NCI-H128 (cell line): ENCODE measurements at regions not wholly inside any gene's neighbourhood (a gene's known extent, or its start where the extent isn't known, plus 50 kb on each side); places are given as distances from the start of the nearest gene placed in this dataset.

Source experiments
- DNase-seq: peaks from one replicate; lab custom pipeline; 2025; ENCODE audit not compliant: unreplicated experiment; lab: John Stamatoyannopoulos, UW

DNA sequence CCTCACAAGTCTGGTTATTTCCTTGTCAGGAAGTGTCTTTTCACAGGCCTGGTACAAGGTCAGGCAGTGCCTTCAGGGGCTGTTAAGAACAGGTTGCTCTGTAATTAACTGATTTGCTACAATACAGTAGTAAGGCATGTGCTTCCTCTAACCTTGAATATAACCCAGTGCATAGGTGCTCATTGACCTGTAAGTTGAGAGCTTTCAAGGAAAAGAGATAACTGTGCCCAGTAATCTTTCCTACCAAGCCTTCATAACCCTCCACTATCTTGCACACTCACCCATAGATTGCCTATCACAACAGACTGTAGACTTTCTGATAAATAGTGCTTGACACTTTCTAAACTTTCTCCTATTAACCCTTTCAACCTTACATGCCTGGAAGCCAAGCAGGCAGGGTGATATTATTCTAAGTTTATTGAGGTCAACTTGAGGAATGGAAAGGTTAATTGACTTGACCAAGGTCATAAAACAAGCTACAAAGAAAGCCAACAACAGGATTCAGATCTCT is 148.1 kb downstream of the PPARGC1A start:
- no peak for DNase-seq

DNA sequence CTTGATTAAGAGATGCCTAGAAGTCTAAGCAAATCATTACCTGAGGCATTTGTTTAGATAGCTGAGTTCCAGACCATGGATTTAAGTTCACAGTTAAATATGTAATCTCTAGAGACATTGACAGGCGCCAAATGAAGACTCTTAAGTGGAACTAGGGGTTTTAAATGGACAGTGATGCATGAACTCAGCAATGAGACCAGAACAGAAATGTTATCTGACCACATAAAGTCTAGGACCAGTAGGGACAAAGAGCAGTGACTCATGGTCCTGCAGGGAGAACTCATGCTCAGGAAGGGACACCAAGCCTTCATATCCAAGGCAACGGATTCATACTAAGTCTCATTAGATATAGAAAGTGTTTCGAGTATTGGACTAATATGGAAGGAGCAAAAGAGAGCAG is 152.3 kb downstream of the PPARGC1A start:
- no peak for DNase-seq

DNA sequence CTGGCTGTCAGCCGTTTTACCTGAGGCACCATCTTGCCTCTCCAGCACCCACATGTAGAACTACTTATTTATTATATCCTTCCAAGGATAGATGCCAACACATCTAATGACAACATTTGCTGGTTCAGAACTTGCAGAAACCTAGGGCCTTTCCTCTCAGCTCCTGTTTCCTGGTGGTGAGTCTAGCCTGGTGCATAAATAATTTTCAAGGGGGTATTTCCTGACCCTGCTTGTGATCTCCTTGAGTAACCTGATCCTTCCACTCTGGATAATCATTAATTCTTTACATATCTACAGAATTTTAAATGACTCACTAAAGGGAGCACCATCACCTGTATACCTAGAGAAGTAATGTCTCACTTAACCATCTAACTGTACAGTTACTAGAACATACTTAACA is 153.4 kb downstream of the PPARGC1A start:
- DNase-seq: no peak

DNA sequence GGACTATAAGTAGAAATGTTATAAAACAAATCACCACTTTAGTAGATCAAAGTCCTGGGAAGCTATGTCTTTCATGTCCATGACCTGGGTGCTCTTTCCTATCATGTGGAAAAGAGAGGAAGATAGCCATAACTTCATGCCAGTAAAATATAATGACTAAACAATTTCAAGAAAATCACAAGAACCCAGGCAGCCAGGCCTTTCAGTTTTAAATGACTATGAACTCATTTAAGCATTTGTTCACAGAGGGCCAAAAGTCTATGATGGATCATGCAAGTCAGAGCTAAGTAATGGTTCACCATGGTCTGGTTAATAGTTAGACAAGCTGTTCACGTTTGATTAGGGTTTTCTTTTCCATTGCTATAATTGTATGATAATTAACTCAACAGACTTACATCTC is 155.8 kb downstream of the PPARGC1A start:
- DNase-seq: no peak

DNA sequence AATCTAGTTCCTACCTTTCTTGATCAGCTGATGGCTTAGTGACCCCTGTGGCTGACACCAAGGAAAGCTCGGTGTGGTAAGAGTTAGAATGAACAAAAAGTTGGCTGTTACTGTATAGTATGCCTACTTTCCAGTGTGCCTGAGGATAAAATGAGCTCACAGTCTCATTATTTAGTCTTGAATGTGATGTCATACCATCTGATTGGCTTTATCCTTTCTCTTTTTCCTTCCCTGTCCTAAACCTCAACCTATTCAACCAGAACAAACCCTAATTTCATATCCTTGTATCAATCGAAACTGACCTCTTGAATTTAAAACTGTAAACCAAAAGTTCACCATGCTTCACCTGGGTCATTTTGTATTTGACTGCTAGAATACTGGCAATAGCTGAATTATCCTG is 156.4 kb downstream of the PPARGC1A start:
- DNase-seq: no peak

DNA sequence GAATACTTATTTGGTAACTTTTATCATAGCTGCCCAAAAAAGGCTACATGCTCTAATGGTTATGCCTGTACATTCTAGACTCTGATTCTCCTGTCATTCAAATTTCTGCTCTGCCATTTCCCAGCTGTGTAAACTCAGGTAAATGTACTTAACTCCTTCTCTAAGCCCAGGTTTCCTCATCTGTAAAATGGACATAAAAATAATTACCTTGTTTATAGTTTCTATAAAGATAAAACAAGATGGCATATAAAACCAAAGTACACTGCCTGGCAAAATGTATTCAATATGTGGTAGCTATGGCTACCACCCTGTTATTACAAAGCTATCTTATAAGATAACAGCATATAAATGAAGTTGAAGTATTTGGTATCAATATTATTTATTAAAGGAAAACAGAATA is 158.8 kb downstream of the PPARGC1A start:
- no peak for DNase-seq

DNA sequence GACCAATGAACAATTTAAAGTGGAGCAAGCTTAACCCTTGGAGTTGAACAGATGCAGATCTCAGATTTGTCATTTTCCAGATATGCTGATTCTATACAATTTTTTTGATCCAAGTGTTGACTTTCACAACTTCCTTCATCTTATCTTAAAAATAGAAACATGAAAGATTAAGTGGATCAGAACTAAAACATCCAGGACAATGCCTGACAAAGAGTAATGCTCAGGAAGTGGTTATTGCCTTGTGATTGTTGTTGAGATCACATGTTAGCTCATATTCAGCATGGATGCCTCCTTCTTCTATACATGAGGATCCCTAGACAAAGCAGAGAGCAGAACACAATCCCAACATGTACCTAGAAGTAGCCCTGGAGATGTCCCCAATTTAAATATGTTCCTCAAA is 160.9 kb downstream of the PPARGC1A start:
- DNase-seq: no peak

DNA sequence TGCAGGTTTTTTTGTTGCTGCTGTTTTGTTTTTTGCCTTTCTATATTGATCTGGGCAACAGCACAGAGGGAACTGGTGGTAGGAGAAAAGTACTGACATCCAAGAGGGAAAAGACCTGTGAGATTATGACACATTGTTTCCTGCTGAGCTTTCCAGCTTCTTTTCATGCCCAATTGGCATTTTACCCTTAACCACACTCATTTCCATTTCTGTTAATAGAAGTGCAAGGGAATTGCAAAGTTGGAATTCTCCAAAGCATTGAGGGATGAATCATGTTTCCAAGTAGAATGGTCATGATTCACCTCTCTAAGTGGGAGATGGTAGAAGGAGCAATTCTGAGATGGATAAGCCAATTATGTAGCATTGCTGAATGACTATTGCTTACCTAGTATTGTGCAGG is 161.5 kb downstream of the PPARGC1A start:
- DNase-seq: no peak

DNA sequence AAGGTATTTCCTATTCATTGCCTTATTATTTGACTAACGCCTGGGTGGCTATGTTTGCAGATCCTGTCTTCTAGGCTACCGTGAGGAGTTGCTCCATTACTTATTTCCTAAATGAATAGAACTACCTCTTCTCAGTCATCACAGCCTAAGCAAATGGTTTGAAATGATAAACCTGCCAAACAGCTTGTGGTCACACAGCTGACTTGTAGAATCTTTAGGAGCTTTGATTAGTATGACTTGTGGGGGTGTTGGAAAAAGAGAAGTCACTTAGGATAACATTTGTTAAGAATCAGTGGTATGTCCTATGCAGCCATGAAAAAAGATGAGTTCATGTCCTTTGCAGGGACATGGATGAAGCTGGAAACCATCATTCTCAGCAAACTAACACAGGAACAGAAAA is 169.3 kb downstream of the PPARGC1A start:
- DNase-seq: no peak

DNA sequence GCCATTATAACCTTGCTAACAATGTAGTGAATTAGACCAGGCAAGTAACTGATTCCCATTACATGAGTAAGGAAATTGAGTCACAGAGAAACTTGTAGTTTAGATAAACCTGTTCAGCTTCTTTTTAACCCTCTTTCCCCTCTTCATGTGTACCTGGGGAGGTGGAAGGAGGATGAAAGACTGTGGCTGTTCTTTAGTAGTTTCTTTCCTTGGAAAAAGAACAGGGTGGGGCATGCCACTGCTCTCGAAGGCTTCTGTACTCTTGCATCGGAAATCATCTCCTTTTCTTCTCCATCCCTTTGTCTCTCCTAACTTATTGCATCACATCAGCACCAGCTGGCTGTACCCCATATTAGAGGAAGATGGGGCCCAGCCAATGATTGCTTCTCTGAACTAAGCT is 171.4 kb downstream of the PPARGC1A start:
- no peak for DNase-seq

DNA sequence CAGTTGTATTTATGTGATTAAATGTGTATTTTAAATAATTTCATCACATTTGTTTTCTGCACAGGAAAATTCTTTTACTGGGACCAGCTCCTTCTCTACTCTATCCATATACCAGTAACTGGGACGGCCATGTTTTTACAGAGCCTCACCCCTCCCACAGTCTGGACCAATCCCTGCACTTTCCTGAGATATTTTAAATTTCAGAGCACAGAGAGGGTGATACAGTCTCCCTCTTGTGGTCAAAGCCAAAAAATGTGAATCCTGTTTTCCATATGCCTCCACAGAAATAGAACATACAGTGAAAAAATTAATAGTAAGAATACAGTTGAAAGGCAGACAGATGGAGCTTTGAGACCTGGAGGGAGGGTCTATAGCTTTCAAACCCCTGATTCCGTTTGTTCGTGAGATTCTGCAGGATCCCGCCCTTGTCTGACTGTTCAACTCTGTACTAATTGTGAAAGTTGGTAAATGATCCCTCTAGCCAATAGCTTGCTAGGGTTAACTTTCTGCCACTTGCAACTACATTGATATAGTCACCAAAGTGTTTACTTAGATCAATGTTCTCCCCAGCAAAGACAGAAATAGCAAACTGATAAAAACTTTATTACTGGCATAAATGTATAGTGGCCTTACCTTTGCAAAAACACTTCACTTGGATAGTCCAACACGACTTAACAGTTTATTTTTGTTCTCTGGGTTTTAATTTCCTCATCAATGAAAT is 172.2 kb downstream of the PPARGC1A start:
- no peak for DNase-seq

DNA sequence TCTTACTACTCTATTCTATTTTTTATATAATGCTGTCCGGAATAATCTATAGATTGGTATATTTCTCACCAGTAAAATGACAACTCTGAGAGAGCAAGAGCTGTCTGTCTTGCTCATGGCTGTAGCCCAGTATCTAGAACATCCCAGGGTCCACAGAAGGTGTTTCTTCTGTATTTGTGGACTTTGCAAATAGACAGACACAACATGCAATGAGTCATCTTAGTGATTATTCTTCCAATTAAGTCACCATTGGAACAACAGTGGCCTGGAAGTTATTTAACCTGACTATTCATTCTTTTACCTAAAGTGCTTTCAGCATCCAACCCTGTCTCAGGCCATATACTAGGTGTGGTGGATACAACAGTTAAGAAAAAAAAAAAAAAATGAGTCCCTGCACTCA is 179.5 kb downstream of the PPARGC1A start:
- DNase-seq: no peak

DNA sequence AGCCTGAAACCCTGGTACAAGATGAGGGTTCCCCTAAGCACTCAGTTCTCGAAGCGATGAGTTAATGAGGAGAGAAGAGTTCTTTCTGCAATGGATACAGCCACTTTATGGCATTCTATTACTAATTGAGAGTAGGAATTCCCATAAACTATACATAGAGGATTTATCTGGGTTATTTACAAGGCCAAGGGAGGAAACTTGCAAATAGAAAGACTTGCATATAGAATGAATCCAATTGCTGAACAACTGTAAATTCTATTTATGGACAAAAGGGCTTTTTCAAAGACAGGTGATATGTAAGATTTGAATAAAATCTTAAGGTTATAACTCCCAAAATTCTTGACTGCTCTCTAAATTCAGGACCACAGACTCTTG is 182.2 kb downstream of the PPARGC1A start:
- no peak for DNase-seq

DNA sequence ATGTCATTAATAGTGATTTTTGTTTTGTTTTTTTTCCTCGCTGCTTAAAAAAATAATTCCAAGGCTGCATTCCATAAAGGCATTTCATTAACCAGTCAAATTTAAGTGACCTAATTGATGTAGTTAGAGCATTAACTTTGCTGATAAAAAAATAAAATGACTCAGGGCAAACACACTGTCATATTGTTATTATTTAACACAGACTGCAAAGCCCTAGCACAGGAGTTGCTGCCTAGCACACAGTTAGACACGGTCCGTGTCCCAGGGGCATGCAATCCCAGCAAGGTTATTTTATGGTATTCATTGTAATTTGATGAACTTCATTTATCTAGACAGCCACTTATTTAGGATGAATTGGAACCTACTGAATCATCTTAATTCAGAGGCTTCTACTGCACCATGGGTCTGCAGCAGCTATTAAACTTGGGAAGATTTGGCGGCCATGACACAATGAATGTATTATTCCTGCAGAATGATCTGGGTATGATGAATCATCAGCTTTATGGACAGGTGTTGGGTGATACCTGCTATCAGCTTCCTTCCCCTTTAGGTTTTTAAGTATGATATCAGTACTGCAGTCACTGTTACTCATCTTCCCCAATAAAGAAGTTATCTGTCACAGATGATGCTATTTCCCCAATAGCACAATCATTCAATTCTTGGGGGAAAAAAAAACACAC is 182.7 kb downstream of the PPARGC1A start:
- no peak for DNase-seq

DNA sequence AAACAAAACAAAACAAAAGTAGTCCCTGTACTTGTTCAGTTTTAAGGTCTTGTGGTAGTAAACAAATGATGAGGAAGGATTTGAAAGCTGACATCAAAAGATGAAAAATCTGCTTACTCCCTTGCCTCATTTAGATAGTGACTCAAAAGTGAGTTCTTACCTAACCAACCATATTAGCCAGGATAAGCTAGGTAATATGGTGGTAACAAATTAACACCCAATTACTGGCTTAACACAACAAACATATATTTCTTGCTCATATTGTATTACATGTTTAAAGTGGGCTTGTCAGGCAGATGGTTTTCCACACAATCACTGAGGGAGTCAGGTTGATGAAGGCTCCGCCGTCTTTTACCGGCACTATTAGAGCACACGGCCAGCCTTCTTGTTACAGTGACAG is 189.7 kb downstream of the PPARGC1A start:
- DNase-seq: no peak

DNA sequence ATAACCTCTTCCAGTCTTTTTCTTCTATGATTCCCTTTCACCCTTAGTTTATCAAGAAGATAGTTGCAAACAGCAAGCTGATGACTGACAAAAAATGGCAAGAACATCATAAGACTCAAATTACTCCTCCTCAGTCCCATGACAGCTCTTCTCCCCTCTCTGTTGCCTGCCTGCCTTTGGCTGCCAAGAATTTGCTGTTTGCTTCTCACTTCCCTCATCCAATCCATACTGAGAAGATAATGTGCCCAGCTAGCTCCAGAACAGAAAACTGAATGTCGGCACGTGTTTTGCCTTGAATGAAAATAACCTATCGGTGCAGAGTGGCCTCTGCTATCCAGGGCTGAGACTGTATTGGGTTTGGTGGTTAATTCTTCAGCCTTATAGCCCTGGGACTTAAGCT is 192.1 kb downstream of the PPARGC1A start:
- DNase-seq: no peak

DNA sequence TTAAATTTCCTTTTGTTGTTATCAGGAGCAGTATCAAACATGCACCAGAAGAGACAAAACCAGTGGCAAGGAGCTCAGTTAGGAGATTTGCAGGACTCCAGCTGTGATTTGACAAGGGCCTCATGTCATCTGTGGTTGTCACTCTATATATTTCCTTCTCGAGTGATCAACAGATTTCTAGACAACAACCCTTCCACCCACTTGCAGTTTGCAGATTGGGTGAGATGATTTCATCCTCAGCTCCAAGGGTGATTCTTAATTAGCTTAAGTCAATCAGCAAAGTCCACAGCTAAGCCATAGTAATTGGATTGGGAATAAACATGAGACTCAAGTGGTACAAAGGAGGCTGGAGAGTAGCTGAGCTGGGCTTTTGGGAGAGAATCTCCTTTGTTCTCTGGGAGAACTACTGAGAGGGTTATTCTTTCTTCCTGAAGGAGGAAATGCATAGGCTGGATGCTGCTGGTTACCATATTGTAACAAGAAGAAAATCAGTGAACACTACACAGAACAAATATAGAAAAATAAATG is 192.8 kb downstream of the PPARGC1A start:
- DNase-seq: no peak

DNA sequence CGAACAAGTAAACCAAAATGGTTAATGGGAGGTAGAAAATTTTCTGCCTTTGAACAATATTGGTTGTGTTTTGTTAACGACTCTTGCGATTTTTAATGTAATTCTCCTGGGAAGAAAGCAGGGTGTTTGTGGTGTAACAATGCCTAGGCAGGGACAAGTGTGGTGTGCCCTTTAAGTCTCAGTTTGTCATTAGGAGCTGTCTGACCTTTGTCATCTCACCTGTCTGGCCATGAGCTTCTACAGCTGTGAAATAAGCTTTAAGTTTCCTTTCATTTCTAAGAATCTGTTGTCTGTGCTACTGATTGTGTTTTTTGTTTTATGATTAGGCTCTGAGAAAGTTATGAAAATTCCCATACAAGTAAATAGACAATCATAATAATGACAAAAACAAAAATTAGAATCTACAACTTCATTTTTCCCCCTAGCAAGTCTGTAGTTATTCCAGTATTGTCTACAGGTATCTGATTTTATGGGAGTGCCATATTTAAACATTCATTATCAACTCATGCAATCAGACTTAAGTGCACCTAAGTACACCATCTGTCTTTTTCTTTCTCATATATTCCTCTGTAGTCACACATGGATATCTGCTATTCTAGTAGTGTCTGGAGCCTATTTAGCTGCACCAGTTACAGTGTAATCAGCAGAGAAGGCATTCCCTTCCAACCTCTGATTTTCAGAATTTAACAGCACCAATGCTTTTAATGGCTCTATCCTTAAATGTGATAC is 203.5 kb downstream of the PPARGC1A start:
- DNase-seq: no peak

DNA sequence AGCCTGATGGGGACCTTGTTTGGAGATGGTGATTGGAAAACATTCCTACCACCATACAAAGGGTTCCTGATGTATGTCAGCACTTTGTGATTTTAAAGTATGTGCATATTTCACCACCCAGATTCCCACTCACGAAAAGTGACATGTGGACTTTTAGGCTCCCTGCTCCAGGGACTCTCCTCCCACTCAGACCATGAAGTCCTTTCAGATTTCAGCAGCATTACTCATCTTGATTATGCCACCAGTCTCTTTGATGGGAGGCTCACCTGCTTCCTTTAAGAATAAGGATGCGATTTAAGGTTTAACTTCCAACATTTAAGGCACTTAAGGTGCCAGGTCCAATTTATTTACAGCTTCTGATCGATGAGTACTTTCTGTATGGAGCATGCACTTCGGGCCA is 204.4 kb downstream of the PPARGC1A start:
- DNase-seq: no peak

DNA sequence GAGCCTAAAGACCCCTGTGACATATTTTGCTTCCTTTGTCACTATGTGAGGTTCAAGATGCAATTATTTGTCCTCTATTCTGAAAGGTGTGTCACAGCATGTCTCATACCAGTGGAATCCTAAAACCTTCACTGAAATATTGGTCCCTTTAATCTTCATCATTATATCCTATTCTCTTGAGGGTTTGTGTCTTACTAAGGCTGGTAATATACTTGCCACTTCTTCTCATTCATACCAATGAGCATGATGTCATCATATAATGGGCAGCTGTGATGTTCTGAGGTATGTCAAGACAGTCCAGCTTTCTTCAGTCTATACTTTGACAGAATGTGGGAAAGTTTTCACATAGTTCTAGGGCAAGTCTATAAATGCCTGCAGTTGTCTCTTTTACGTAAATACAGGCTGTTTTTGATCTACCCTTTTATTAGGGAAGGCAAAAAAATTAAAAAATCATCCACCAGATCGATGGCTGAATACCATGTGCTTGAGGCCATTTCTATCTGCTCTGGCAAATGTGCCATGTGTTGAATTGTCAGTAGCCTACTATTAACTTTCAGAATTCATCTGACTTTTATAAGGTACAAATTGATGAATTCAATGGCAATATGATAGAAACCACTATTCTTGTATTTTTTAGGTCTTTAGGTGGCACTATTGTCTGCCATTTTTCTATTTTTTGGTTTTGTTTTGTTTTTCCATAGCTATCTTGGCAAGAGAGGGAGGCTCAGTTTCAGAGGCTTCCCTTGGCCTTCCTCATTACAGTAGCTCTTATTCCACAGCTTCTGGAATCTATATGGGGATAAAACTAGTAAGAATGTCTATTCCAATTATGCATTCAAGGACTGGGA is 209.0 kb downstream of the PPARGC1A start:
- DNase-seq: no peak

DNA sequence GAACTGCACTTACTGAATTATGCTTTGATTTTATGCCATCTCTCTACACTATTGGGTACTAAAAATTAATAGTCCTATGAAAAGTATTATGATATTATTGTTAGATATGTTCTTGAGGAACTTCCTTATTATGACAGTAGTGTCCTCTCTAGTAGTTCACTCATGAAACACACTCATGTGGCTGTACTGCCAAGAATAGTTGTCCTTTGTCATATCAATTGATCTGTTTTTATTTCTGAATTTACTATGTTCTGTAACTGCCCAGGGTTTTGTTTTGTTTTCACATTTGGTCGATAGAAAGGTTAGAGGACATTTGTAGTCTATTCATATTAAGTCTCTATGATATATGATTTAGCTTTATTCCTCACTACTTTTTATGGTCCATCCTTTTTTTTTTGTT is 215.2 kb downstream of the PPARGC1A start:
- DNase-seq: no peak
